HG02970 (cell line): ENCODE measurements at regions not wholly inside any gene's neighbourhood (a gene's known extent, or its start where the extent isn't known, plus 50 kb on each side); places are given as distances from the start of the nearest gene placed in this dataset.

Experiments used
- ATAC-seq: cut with Tn5 transposase; IDR thresholded peaks from one replicate; pipeline ENCODE4 v1.9.1; 2021; ENCODE audit warnings: mild to moderate bottlenecking, moderate library complexity, moderate number of reproducible peaks; ENCODE audit not compliant: unreplicated experiment, low FRiP score

- ATAC-seq, result no peak
These were observed 279.7 kb upstream of the ATP2B1 start for GRCh38 chr12:89988188-89988915.

DNA sequence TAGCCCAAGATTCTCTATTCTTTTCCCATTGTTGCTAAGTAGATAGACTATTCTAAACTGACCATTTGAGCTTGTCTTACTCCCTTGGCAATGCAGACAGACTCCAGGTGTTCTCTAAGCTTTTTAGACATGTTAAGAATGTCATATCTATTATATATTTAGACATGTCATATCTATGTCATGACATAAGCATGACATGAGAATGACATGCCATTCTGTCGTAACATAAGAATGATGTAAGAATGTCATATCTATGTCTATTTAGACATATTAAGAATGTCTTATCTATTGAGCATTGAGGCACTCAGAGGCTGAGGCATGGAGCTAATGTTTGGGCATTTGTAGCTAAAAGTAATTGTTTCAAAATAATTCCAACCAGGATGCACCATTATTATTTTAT, 277.3 kb upstream of the ATP2B1 start:
- ATAC-seq, result no peak

DNA sequence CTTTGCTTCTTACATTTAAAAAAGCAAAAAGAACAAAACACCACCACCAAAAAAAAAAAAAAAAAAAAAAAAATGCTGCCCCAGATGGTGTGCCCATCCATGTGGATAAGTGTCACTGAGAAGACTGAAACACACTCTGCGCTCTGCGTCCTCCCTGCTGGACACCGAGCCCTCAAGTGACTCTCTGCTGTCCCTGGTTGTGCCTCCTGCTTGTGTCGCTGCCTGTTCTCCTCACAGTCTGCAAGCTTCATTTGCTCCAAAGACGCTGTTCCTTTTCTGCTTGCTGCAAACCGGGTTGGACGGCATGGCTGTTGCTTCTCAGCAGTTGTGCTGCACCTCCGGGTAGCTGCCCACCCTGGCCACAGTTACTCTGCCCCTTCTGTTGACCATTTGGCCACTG, 276.2 kb upstream of the ATP2B1 start:
- no peak for ATAC-seq

DNA sequence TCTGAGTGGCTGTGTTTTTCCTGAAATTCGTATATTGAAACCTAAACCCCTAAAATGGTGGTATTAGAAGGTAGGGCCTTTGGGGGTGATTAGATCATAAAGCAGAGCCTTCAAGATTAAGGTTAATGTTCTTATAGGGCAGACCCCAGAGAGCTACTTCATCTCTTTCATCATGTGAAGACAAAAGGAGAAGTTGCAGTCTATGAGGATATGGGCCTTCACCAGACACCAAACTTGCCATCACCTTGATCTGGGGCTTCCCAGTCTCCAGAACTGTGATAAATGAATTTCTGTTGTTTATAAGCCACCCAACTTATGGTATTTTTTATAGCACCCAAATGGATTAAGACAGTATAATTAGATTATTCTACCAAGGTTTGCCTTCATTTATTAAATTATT, 275.0 kb upstream of the ATP2B1 start:
- ATAC-seq, result no peak

DNA sequence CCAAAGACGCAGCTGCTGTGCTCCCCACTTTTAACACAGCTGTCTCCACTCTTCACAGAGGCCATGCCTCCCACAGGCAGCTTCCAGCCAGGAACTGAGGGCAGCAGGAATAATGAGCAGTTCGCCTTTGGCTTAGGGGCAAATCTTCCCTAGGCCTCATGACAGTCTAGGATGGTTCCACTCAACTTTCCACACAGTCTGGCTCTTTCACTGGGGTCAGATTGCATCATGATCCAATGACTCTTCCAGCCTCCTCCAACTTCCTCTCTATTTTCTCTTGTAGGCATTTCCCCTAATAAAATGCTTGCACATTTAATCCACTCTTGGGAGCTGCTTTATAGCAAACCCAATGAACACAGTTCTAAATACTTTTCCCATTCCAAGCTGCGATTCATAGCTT, 271.6 kb upstream of the ATP2B1 start:
- ATAC-seq, result no peak

DNA sequence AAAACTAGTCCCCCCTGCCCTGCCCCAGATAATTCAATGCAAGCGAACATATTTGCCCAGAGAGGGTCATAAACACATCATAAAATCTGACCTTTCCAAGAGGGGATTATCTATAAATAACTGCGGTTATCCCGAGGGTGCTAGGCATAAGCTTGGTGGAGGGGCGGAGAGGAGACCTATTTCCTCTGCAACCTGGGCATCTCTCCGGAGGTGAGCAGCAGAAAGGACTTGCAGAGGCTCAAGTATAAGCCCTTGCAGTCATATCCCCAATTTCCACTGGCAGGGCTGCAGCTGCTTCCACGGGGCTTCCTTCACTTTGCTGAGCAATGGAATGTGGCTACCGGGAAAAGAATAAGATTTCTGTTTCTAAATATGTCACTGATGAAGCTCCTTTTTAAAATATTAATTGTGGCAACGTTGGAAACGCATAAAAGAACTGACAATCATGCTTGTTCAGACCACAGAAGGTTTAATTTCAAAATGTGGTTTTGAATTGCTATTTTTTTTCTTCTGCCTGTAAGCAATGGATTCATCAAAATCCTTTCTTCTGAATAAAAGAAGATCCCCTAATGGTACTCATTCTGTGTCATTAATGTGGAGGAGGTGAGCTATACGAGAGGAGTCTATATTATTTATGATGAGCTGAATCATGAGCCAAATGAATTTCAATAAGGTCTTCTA, 268.9 kb upstream of the ATP2B1 start:
- no peak for ATAC-seq

DNA sequence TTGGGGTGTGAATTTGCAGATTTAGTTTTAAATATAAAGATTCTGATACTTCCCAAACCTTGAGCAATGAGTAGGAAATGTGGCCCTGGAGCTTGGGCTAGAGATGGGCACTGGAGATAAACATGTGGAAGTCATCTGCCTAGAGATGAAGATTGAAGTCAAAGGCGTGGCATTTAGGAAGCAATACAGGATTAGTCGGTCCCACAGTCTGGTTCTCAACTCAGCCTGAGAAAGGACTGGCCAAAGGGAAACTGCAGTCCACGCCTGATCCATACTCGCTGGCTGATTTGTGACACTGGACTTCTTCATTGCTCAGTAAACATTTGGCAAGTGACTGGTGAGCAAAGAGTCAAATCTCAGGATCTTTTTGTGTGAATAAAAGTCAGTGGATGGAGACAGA, 268.2 kb upstream of the ATP2B1 start:
- ATAC-seq, result no peak

DNA sequence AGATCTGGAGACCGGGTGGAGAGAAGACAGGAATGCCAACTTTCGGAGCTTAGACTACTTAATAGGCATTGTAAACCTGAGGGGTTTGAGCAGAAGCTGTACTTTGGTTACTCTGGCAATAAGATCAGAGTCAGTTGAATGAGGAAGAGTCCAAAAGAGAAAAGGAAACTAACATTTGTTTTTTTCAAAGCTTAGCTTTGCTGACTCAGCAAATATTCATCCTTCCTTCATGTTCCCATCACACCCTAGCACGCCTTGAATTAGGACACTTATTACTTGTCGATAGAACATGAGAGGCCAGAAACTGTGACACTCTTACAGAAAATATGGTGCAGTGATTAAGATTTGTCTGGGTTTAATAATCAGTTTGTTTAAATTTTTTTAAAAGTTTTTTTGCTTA, 266.9 kb upstream of the ATP2B1 start:
- ATAC-seq, result no peak

GRCh38 chr12:89971880-89972279, 263.2 kb upstream of the ATP2B1 start:
- no peak for ATAC-seq

GRCh38 chr12:89970722-89971121, 262.1 kb upstream of the ATP2B1 start:
- ATAC-seq, result no peak

- no peak for ATAC-seq
These were observed 260.5 kb upstream of the ATP2B1 start for GRCh38 chr12:89969093-89969492.

GRCh38 chr12:89968151-89968700, 259.6 kb upstream of the ATP2B1 start:
- ATAC-seq, result no peak

DNA sequence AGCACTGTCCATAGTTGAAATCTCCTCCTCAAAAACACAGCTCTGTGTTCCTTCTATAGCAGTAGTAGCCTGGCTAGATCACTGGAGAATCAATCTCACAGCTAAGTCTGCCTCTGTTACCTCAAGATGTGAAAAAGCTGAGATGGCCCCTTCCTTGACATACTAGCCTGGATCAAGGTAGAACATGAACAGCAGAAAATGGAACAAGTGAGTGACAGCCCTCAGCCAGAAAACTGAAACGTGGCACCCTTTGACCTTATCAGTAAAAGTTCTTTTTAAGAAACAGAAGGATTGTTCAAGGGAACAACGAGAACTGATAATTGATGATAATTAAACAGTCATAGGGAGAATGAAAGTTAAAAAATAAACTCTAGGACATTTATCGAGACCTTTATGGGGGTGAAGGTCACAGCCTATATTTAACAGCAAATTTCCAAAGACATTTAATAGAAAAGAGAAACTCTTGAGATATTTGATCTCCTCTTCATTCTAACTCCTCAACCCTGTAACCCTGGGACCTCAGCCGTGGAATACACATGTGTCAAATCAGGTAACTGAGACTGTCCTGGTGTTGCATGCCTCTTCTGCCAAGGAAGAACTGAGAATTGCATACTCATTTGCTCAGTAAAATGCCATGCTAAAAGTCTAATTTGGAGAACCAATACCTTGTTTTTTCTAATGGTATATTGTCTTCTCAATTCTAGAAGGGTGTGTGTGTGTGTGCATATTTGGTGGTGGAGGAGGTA, 258.0 kb upstream of the ATP2B1 start:
- ATAC-seq, result no peak

DNA sequence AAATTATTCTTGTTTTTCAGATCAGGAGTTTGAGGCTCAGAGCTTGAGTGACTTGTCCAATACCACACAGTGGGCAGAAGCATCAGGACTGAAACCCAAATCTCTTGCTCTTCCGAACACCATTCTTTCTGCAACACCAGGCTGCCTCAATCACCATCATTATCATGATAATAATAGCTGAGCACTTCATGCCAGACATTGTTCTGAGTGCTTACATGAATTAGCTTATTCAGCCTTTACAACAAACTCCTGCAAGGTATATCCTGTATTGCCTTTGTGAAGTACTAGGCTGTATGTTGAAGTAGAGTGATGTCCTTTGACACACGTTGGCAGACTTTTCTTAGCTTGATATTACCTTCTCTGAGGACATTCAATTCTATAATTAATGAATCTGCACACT, 257.4 kb upstream of the ATP2B1 start:
- ATAC-seq, result no peak

DNA sequence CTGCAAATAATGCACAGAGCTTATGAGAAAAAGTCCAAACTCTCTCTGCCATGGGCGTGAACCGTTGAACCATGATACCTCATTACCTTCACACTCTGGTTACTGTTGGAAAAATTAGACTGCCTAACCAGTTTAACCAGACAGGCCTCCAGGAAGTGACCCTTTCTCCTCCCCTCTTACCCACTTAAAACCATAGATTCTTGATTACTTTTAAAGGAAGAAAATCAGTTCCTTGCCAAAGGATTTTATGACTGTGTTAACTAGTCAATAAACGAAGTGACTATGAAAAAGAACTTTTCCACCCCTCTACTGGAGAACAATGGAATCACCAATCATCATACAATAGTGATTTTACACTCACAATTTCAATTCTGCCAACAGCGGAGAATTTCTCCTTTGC, 254.0 kb upstream of the ATP2B1 start:
- ATAC-seq, result no peak

GRCh38 chr12:89960607-89961394, 252.2 kb upstream of the ATP2B1 start:
- no peak for ATAC-seq

- peak; percentile 88 for ATAC-seq
These were observed 251.4 kb upstream of the ATP2B1 start for GRCh38 chr12:89960011-89960507.

DNA sequence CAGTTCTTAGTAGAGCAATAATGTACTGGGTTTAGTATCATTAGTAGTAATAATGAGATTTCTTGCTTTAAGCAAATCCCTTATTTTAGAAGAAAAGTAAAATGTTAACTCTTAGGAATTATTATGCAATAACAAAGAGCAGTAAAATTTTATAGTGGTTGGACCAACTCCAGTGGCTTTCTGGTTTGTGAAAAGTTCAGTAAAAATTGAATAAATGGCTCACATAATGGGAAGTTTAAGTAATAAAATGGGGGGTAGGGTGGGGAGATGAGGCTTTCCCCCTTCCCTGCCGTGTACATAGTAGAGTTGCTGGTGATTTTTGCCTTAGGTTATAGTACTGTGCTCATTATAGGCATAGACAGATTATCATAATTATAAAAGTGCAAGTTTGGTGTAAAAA, 250.5 kb upstream of the ATP2B1 start:
- ATAC-seq, result no peak

GRCh38 chr12:89954259-89954658, 245.6 kb upstream of the ATP2B1 start:
- no peak for ATAC-seq

GRCh38 chr12:89951694-89952060, 243.0 kb upstream of the ATP2B1 start:
- no peak for ATAC-seq
